HG03558 (cell line): ENCODE measurements at regions not wholly inside any gene's neighbourhood (a gene's known extent, or its start where the extent isn't known, plus 50 kb on each side); places are given as distances from the start of the nearest gene placed in this dataset.
"Not testable (repeated sequence)": the region's sequence is repeated elsewhere in the genome, so short reads cannot be mapped to it uniquely, and the experiment has no call there.

Source experiments
- ATAC-seq: cut with Tn5 transposase; IDR thresholded peaks from one replicate; pipeline ENCODE4 v1.9.1; 2021; ENCODE audit warnings: moderate number of reproducible peaks; ENCODE audit not compliant: unreplicated experiment; ENCODE audit errors: extremely low read depth

DNA sequence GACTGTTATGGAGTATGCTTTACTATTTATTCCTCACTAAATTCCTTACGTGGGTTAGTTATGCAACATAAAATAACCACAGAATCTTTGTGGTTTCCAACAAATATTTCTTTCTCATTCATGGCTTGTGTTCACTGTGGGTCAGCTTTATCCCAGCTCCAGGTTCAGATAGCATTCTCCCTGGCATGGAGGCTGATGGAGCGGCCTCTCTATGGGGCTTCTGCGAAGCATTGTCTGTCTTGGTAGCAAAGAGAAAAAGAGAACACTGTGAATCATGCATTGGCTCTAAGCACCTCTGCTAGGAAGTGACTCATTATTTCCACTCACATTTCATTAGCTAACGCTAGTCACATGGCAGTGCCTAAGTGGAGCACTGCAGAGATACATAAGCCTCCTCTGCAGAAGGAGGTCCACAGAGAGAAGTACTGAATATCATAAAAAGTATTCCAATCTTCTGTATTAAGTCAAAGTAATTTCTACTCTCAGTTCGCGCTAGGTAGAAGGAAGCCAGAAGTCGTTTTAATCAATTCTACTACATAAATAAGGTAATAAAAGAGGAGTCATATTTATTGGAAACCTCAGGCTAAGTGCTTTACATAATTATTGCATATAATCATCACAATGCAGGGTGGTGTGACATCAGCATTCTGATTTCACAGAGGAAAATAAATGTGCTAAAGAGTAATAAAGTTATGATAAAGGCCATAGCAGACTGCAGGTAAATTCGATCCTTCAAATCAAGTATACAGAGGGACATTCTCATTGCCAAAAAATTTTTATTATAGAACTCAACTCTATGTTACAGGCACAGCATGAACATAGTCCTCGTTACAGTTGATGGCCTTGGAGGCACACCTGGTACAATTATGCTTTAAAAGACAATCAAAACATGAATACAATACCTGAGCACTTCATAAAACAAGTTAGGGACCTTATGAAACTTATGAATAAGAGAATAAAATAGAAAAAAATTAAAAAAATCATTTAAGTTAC lies 531.1 kb downstream of the CETN3 start:
- ATAC-seq, result no peak

DNA sequence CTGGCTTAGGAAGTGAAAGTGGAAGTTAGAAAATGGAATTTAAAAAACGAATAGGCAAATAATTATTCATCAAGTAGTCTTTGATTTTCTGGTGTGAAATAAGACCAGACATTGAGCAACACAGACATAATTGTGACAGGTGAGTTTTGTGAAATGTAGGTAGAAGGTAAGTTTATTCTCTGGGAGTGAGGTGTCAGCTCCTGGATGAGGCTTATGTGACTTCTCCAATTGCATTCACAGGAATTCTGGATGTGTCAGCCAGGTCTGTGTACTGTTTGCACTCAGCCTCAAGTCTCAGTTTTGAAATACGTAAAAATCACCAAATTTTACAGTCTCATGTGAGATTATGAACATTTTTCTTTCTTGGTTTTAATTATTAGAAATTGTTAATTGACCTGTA lies 537.6 kb downstream of the CETN3 start:
- ATAC-seq, result no peak

DNA sequence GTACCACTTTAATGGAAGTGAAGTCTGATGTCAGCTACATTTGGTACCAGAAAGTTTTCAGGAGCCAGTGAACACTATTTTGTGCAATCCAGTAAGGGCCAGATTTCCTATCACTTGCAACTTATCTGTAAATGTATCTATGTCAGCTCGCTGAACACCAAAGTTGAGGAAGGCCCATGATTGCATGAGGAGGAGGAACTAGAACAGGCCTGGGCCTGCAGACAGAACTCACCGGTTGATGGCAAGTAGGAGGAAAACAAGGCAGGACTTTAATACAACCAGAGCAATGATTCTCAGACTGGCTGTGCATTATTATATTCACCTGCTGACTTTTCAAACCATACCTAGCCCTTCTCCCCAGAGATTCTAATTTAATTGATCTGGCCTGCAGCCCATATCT lies 540.2 kb downstream of the CETN3 start:
- ATAC-seq, result no peak

DNA sequence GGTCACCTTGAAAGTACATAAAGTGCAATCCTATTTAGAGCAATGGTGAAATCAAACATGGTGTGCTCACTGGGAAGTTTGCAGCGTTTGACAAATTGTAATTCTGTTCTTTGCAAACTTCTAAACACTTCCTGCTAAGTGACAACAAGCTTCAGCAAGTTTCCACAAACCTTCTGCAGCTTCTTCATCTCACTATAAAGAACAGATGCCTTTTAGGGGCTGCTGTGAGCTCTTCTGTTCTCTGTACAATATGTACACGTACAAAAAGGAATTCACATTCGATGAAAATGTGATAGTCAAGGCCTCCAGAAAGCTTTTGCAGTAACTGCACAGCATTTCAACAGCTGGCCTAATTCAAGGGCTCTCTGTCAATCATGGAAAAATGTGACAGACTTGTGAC lies 543.1 kb downstream of the CETN3 start:
- no peak for ATAC-seq

DNA sequence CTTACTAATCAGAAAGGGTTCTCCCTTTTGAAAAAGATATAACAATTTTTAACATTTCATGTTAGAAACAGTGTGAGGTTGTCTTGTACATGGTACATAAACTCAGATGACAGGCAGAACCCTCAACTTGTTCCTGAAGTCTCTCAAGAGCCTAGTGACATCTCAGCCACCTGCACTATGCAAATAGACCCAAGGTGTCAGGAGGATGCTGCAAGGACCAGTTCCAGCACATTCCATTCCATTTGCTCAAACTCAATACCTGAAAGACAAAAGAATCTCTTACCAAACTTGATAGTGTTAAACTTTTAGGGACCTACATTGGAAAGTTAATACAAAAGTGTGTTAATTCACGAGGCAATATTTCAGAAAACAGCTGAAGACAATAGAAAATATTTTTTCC lies 544.6 kb downstream of the CETN3 start:
- no peak for ATAC-seq

DNA sequence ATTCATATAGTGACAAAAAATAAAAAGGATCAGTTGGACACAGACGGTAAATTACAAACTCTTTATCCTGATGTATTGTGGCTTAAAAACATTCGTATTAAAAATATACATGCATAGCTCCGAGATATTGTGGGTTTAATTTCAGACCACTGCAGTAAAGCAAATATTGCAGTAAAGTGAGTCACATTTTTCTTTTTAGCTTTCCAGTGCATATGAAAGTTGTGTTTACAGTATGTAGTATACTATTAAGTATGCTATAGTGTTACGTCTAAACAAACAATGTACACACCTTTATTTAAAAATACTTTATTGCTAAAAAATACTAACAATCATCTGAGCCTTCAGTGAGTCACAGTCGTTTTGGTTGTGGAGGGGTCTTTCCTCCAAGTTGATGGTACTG lies 551.8 kb downstream of the CETN3 start:
- no peak for ATAC-seq

DNA sequence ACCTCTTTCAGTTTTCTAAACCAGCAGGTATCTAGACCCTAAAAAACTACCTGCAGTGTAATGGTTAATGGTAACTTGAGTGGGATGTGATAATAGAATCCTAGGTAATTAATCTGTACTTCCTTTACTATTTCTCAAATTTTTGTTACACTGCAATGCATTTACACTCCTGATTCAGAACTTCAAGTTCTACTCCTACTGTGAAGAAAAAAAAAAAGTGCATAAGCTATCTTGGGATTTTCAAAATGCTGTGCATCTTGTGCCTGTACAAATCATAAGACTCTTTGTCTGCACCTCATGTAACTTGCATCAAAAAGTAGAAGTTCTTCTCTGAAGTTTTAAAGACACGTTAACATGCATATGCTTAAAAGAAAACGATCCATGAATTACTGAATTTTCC lies 554.1 kb downstream of the CETN3 start:
- ATAC-seq, result no peak

DNA sequence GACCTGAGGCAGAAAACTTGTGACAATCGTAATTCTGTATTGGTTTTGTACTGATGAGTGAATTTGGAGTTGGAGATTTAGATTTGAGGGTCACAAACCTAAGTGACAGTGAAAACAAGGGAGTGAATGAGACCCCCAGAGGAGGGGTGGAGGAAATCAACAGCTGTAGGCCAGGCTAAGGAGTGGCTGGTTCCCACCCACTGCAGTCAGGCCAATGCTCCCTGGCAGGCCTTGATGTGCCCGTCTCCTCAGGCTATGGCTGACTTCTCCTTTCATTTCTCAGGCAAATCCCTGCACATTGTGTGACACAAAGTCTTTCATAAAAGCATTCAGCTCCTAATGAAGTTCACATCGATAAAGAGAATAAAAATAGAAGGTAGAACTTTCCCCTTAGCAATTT lies 557.6 kb downstream of the CETN3 start:
- no peak for ATAC-seq

DNA sequence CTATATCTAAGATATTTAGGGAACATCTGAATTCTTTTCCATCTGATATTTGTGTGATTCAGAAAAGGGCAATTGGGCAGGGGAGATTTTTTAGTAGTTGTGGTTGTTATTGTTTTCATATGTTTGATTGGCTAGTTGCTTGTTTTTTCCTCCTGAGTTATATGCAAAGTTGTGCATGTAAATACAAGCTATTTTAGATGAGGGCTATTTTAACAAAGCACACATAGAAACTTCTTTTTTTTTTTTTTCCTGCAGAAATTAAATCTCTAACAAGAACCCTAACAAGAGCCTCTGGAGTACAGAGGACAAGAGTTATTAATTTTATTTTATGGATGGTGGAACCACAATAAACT lies 559.1 kb downstream of the CETN3 start:
- ATAC-seq, result no peak

DNA sequence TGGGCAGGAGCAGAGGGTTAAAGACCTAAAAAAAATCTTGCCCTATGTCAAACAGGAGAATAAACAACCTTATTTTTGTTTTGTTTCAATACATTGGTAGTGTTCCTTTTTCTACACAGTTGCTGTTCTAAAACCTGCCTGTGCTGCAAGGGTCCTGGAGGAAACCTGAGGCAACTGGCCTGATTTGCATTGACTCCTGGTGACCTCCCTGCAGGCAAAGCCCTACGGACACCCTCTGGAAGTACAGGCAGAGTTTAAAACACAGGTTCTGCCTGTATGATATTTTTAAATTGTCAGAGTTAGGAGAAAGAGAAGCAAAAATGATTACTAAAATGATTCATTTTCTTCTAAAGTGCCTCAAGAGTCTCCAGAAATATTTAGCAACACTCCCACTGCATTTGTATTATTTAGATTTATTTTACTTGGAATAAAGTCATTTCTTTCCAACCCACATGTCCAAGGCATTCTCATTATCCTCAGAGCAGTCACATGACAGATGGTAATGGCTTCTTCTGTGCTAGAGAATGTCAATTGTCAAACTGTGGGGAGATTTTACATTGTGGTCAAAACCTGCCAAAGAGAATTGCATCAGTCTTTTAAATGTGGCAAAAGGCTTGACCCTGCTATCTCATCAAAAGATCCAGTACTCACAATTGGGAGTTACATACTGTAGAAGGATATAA lies 559.6 kb downstream of the CETN3 start:
- no peak for ATAC-seq

DNA sequence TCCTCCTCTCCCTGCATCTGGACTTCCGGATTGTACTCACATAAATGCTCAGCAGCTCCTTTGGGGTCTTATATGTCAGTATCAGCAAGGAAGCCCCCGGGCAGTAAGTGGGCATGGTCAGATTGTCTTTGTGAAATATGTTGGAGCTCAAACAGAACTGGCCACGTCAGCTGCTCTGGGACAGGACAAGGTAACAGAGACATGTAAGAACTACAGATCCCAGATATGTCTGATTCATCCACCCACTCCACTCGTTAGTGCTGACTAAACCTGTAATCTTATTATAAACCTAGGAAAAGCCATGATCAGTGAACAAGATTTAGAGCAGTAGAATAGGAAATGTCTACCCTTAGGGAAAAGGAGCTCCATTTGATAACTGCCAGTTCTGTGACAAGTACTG lies 561.8 kb downstream of the CETN3 start:
- ATAC-seq, result no peak

DNA sequence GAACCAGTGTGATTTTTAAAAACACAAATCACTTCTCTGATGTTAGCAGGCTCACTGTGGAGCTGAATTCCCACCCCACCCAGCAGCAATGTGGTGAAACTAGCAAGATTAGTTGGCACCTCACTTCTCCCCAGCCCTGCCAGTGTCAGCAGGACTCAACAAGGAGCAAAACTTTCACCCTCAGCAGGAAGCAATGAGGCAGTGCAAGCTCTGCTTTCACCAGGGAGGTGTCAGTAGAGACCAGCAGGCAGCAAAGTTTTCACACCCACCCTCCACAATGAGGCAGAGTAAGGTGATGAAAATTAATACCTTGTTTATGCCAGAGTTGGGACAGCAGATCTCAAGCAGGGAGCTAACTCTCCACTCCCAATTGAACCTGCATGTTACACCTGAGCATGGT lies 565.0 kb downstream of the CETN3 start:
- no peak for ATAC-seq

DNA sequence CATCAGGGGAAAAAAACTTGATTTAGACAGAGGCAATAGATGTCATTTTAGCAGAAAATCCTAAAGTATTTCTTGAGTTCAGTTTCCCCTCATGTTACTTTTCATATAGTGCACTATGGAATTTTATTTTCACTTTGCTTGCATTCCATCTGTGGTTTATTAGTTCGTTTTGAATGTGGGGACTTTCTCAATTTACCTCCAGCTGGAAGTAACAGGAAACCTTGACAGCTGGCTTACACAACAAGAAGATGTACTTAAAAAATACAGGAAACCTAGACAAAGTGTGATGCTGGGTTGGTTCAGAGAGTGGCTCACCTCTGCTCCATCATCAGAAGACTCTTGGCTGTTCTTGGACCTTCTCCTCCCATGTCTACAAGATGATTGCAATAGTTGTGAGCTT lies 567.0 kb downstream of the CETN3 start:
- ATAC-seq, result no peak

DNA sequence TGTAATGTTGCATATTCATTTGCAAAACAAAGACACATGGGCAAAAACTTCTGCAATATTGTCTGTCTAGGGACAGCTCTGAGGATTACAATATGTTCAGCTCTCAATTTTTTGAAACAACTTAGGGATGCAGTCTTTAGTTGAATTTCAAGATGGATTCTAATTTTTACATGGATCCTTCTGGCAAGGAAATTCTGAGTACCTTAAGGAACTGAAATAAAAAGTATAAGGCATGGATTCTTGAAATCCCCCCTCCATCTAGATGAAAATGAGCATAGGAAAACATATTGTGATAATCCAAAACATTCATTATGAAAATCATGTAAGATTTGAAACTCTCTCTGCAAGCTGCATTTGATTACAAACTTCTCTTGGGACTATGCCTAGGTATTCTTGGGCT lies 568.6 kb downstream of the CETN3 start:
- no peak for ATAC-seq

DNA sequence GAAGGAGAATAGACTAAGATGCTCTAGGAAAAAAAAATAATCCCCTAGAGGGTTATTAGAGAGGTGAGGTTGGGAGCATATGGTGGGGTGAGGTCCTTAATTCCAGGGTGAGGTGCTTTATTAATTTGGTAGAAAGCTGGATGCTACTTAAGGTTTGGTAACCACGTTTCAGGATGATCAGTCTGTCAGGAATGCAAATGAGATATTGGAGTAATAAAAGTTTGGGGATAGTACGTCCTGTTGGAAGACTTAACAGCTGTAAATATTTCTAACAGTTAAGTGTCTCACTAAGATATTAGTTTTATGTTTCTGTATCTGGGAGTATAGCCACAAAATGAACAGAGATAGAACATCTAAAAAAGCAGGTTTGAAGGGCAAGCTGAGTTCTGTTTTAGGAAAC lies 578.9 kb downstream of the CETN3 start:
- no peak for ATAC-seq

DNA sequence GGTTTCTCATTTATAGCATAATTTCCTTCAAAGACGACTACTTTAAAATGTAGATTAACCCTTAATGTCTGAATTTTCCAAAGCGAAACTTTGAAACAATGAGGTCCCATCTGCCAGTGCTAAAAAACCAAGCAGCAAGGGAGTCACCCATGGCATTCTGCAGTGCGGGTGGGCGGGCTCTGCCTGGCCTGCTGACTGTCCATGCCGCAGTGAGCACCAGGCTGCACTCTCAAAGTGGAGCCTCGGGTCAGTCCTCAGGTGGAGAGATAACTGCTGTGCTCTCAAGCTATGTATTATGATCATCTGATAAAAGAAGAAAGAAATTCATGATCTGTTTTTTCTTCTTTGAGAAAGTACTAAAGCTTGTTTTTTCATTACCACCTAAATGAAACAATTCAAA lies 581.6 kb downstream of the CETN3 start:
- no peak for ATAC-seq

DNA sequence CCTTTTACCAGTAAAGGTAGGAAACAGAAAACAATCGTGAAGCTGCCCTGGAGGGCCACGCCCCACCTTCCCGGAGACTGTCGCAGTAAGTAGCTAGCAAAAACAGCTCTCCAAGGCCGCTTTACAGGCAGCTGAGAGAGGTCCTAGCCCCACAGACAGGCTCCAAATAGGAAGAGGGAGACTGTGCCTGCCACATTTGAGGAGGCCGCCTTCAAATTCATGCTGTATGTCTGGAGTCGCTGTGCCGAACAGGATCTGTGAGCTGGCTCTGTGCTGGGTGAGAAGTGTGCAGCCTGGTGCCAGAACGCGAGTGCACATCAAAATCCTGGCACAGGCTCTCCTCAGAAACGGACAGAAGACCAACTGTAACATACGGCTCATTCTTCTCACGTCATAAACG lies 582.2 kb downstream of the CETN3 start:
- no peak for ATAC-seq

DNA sequence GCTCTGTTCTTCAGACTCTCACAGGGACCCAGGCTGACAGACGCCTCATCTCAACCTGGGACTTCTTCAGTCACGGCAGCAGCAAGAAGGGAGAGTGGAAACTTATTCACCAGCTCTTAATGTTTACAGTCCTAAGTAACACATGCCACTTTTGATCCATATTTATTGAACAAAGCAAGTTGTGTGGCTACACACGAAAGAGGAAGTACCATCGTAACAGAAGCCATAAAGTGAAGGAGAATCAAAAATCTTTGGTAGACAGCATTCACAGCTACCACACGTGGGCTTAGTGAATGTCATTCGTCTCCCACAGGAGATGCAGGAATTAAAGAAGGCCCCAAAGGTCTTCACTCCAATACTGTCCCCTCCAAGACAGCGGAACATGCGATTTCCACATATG lies 582.6 kb downstream of the CETN3 start:
- ATAC-seq, result no peak

DNA sequence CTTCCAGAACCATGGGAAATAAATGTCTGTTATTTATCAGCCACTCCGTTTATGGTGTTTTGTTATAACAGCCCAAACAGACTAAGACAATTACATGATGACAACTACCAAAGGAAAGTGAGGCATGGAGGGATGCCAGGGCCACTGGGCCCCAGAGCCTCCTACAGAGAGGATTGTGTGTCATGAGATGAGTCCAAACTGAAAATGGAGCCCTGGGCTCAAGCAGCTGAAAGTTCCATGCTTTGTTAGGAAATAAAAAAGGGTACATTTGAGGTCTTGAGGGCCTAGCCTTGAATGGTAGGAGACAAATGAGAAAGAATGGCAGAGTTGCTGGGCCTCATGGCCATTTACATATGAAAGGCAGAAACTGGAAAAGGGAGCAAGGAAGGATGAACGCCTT lies 586.5 kb downstream of the CETN3 start:
- ATAC-seq, result no peak

DNA sequence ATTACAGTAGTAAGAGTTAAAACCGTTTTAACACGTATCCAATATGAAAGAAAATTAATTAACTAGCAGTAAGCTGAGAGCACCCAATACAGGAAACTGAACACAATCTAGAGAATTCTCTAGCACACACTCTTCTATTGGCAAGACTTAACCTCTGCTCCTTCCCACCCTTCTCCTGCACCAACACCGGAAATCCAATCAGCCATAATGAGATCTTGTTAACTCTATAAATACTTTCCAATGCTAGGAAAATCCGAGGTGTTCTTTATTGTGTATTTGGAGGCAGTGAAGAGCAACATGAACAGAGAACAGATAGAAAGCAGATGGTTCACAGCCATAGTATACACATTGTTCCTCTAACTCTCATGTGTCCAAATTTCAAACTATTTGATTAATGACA lies 591.7 kb downstream of the CETN3 start:
- no peak for ATAC-seq

DNA sequence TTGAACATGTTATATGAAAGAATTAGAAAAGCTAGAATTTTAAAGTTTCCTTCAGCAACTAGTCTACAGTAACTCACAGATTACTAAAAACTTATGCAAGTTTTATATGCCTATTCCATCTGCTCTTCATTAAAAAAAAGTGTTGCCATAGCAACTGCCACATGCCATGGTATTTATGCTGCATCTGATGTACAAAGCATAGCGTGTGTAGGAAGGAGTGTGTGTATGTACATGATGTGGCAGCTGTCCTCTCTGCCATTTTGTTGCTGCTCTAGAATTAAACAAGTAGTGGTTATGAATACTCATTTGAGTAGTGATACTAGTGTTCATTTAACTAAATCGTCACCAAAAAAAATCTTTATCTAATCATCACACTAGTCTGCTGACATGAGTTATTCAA lies 593.5 kb downstream of the CETN3 start:
- no peak for ATAC-seq

DNA sequence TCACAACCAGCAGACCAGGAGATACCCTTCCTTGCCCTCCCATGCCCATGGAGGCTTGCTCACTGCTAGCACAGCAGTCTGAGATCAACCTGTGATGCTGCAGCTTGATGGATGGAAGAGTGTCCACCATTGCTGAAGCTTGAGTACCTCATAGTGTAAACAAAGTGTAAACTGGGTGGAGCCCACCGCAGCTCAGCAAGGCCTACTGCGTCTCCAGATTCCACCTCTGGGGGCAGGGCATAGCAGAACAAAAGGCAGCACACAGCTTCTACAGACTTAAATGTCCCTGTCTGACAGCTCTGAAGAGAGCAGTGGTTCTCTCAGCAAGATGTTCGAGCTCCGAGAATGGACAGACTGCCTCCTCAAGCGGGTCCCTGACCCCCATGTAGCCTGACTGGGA lies 608.8 kb downstream of the CETN3 start:
- ATAC-seq, result not testable (repeated sequence)
